ENCODE measurements at regions not wholly inside any gene's neighbourhood (a gene's known extent, or its start where the extent isn't known, plus 50 kb on each side); places are given as distances from the start of the nearest gene placed in this dataset.

DNA sequence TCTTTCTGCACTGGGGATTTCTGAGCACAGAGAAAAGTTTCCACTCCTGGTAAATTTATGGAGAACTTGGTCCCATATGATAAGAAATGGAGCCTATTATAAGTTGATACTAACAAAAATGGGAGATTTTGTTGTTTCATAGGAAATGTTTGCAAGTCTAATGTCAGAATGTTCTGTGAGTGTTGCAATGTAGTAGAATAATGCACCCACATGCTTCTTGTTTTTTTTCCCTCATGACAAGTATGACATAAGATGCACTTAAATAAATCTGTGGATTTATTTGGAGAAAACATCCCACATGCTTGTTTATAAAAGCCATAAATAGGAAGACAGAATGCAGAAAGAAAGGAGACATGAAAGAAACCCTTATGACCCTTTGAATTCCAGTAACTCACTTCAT lies 50.8 kb upstream of the KCNJ6 start:
- Mint-ChIP-seq H3K4me3 (no peak overlapping the region), H3K4me1 (no peaks in the 10 kb centered on the region), H3K9me3 (no peaks in the 10 kb centered on the region), H3K27ac (no peak overlapping the region), H3K36me3 (no peaks in the 10 kb centered on the region), H3K27me3 (no peaks in the 10 kb centered on the region)
- DNase-seq: no peak

DNA sequence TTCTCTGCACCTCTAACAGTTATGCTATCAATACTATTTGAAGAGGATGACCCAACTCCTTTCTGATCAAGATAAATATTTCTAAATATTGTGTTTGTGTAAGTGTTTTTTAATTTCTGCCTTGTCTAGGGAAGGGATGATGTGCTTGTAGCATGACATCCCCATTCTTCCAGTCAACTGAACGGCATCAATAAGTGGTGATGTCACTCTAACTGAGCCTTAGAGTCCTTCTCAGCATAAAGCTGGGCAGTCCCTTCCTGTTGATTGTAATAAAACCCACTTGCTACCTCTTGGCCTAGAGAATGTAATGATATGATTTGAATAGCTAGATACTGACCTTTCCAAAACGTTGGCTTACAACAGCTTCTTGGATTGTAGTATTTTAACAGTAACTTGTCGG lies 52.5 kb upstream of the KCNJ6 start:
- Mint-ChIP-seq H3K27ac (no peak overlapping the region), H3K4me3 (no peak overlapping the region), H3K36me3 (no peaks in the 10 kb centered on the region), H3K9me3 (no peaks in the 10 kb centered on the region), H3K4me1 (no peaks in the 10 kb centered on the region), H3K27me3 (no peaks in the 10 kb centered on the region)
- no peak for DNase-seq

DNA sequence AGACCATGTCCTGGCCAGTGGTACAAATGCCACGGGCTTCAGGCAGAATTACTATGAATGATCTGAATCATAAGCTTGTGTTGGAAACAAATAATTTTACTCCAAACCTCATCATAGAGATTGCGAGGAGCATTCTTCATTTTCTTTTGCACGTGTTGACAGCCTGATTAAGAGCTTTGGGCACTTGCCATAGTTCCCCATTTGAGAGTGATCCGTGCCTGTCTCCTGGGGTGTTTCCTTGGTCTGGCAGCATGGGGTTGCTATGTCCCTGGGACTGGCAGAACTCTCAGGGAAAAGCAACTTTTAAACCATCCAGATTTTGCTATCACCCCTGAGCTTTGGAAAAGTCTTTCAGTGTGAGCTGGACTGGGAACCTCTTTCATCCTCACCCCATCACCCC lies 54.3 kb upstream of the KCNJ6 start:
- no peak overlapping the region for H3K27ac Mint-ChIP-seq
- H3K9me3 Mint-ChIP-seq: no peaks in the 10 kb centered on the region
- H3K4me1 Mint-ChIP-seq: no peaks in the 10 kb centered on the region
- H3K36me3 Mint-ChIP-seq: no peaks in the 10 kb centered on the region
- peaks cover 4% of the 10 kb centered on the region for H3K27me3 Mint-ChIP-seq
- no peak for DNase-seq
- H3K4me3 Mint-ChIP-seq: no peak overlapping the region

DNA sequence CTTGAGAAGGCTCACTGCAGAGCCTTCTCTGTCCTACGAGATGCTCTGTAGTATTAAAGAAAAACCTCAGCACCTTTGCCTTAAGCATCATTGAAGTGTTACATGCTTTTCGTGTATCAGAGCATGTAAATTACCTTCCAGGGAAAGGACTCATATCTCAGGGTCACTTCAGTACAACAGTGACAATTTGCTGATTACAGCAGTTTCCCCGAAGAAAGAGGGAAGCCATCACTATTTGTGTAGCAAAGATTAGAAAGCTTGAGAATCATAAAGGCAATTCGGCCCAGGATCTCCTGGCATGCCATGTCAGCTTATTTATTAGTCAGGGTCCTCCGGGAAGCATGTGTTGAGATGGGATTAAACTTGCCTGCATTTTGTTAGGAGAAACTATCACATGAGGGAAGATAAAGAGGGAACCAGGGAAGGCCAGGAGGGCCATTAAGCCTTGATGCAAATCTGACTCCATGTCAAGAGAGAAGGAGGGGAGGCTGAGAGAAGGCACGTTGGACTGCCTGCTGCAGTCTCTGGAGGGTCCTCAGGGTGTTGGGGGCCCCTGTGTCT lies 55.2 kb upstream of the KCNJ6 start:
- H3K4me1 Mint-ChIP-seq: no peaks in the 10 kb centered on the region
- no peak for DNase-seq
- H3K4me3 Mint-ChIP-seq: no peak overlapping the region
- no peaks in the 10 kb centered on the region for H3K36me3 Mint-ChIP-seq
- no peaks in the 10 kb centered on the region for H3K9me3 Mint-ChIP-seq
- H3K27ac Mint-ChIP-seq: no peak overlapping the region
- H3K27me3 Mint-ChIP-seq: peaks cover 8% of the 10 kb centered on the region

DNA sequence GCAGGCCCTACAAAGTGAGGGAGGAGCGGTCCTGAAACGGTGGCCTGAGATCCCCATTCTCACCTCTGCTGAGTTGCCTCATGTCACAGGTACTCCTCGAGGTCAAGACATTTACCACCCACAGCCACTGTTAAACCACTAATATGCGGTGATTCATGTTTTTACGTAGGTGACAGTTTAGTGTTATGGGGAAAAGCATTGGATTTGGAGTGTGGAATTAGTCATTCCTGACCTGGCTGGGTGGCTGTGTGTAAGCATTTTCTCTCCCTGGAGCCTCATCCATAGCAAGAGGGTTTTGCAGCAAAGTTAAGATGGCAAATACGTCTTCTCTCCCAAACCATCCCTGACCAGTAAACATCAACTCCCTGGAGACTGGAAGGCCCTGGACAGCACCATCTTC lies 57.8 kb upstream of the KCNJ6 start:
- DNase-seq: no peak
- H3K4me3 Mint-ChIP-seq: no peak overlapping the region
- no peaks in the 10 kb centered on the region for H3K36me3 Mint-ChIP-seq
- no peak overlapping the region for H3K27ac Mint-ChIP-seq
- no peaks in the 10 kb centered on the region for H3K4me1 Mint-ChIP-seq
- H3K27me3 Mint-ChIP-seq: peaks cover 8% of the 10 kb centered on the region
- no peaks in the 10 kb centered on the region for H3K9me3 Mint-ChIP-seq

DNA sequence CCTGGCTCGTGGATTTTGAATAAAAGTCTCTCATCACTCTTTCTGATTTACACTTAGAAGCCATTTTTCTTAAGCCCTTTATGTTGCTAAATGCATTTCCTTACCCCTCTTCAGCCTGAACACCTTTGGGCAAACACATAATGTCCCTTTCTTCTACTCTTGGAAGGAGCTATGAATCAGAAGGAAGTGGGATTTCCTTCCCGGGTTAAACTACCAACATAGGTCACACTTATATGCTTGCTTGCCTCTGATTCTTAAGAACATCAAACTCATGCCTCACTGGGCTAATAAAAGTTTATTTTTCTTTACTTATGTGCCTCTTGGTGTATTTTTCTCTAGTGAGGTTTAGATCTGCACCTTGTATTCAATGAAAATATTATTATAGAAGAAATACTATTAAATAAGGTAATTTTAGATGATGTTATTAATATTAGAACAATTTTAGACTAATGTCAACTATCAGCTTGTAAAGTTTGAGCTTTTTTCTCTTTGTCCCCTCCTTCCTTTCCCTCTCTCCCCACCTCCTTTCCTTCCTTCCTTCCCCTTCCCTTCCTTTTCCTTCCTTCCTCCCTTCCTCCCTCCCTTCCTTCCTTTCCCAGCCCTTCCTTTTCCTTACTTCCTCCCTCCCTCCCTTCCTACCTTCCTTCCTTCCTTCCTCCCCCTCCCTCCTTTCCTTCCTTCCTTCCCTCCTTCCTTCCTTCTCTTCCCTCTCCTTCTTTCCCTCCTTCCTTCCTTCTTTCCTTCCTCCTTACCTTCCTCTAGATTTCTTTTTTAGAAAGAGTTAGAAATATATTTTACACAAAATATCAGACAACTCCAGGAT lies 66.5 kb upstream of the KCNJ6 start:
- no peak overlapping the region for H3K27ac Mint-ChIP-seq
- DNase-seq: no peak
- H3K9me3 Mint-ChIP-seq: no peaks in the 10 kb centered on the region
- H3K4me1 Mint-ChIP-seq: no peaks in the 10 kb centered on the region
- H3K4me3 Mint-ChIP-seq: no peak overlapping the region
- peaks cover 5% of the 10 kb centered on the region for H3K27me3 Mint-ChIP-seq
- no peaks in the 10 kb centered on the region for H3K36me3 Mint-ChIP-seq

DNA sequence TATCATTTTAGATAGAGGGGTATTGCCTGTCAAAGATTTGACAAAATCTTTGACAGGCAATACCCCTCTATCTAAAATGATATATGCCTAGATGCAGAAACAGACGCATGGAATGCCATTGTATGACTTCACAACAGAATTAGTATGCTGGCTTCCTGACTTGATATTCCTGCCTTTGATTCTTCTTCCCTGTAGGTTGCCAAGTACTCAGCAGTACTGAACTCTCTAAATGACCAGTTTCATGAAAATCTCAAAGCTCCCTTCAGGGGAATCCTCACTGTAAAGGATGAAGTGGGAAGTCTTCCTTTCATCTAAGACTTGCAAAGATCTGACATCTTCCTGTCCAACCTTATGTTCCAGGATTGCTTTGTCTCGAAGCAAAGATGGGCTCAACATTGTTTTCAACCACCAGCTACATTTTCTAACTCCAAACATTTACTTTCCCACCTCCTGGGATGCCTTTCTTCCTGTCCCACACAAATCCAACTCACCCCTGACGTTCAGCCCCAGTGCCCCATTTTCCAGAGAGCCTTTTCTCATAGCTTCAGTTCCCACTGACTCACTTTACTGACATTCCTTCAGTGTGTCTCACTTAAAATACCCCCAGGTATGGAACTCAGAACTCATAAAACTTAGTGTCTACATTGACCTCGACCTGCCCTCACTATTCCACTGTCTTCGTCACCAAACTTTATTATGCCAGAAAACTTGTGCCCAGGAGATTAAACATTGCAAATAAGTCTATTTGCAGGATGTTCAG lies 67.3 kb upstream of the KCNJ6 start:
- Mint-ChIP-seq H3K4me3 (no peak overlapping the region), H3K27me3 (peaks cover 5% of the 10 kb centered on the region), H3K36me3 (no peaks in the 10 kb centered on the region), H3K4me1 (no peaks in the 10 kb centered on the region), H3K27ac (no peak overlapping the region), H3K9me3 (no peaks in the 10 kb centered on the region)
- DNase-seq: no peak

DNA sequence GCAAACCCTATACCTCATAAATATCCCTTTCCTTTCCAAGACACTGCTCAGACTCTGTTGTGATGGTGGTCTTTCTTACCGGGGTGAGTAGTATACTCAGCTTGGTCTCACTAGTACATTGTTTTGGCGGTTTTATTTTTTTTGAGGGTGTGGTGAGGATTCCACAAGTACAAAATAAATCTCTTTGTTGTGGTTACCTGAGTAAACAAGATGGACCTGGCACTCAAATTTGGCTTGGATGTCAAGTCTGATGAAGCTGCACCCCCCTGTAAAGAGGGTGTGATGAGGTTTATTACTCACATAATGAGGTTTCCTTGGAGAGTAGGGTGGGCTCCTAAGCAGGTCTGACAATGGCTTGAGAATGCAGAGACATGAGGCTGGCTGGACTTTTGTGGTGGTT lies 68.2 kb upstream of the KCNJ6 start:
- H3K36me3 Mint-ChIP-seq: no peaks in the 10 kb centered on the region
- no peak overlapping the region for H3K4me3 Mint-ChIP-seq
- peaks cover 5% of the 10 kb centered on the region for H3K27me3 Mint-ChIP-seq
- H3K27ac Mint-ChIP-seq: no peak overlapping the region
- H3K9me3 Mint-ChIP-seq: no peaks in the 10 kb centered on the region
- H3K4me1 Mint-ChIP-seq: no peaks in the 10 kb centered on the region
- no peak for DNase-seq

DNA sequence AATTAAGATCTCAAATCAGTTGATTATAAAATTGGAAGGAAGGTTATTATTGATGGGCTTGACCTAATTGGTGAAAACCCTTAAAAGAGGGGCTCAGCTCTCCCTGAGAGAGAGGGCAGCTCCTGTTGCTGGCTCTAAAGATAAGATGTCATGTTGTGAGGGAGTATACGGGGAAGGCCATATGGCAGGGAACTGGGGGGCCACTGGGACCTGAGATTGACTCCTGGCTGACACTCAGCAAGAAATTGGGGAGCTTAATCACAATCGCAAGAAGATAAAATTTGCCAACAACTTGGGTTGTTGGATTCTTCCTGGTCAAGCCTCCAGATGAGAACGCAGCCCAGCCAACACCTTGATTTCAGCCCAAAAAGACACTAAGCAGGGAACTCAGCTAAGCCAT lies 69.7 kb upstream of the KCNJ6 start:
- peaks cover 5% of the 10 kb centered on the region for H3K27me3 Mint-ChIP-seq
- no peak for DNase-seq
- H3K36me3 Mint-ChIP-seq: no peaks in the 10 kb centered on the region
- no peaks in the 10 kb centered on the region for H3K9me3 Mint-ChIP-seq
- no peaks in the 10 kb centered on the region for H3K4me1 Mint-ChIP-seq
- H3K27ac Mint-ChIP-seq: no peak overlapping the region
- H3K4me3 Mint-ChIP-seq: no peak overlapping the region

DNA sequence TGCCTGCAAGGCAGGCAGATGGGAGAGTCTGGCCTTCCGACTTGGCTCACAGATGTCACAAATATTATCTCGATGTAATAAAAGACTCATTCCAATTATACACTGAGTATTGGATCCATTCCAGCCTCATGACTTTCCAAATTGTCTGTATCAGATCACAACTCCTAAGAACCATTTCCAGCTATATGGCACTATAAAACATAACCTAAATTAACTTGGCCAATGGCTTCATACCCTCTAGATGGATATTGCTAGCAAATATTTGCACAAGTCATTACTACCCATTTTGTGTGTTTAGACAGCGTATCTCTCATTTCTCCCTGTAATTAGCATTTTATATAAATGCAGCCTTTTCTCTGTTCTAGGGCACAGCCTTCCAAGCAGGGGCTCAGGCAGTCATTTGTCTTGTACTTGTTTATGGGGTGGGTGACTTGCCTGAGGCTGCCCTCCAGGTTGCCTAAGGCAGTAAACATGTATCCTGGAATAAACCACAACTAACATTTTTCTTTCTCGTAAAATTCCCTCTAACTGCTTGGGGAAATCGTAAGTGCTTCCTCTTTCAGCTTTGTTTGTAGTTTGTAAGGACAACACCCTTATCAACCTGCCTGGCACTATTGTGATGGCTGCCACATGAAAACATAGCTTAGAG lies 70.6 kb upstream of the KCNJ6 start:
- no peak for DNase-seq
- Mint-ChIP-seq H3K9me3 (no peaks in the 10 kb centered on the region), H3K4me3 (no peak overlapping the region), H3K27me3 (peaks cover 5% of the 10 kb centered on the region), H3K36me3 (no peaks in the 10 kb centered on the region), H3K4me1 (no peaks in the 10 kb centered on the region), H3K27ac (no peak overlapping the region)

DNA sequence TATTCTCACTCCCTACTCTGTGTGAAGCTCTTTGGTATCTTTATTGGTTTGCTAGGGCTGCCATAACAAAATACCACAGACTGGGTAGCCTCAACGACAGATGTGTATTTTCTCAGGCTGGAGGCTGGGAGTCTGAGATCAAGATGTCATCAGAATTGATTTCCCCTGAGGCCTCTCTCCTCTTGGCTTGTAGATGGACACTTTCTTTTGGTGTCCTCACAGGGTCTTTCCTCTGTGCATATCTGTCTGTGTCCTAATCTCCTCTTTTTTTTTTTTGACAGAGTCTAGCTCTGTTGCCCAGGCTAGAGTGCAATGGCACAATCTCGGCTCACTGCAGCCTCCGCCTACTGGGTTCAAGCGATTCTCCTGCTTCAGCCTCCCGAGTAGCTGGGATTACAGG lies 71.4 kb upstream of the KCNJ6 start:
- no peak for DNase-seq
- H3K4me1 Mint-ChIP-seq: no peaks in the 10 kb centered on the region
- H3K36me3 Mint-ChIP-seq: no peaks in the 10 kb centered on the region
- no peak overlapping the region for H3K4me3 Mint-ChIP-seq
- H3K27ac Mint-ChIP-seq: no peak overlapping the region
- H3K9me3 Mint-ChIP-seq: no peaks in the 10 kb centered on the region
- peaks cover 5% of the 10 kb centered on the region for H3K27me3 Mint-ChIP-seq

DNA sequence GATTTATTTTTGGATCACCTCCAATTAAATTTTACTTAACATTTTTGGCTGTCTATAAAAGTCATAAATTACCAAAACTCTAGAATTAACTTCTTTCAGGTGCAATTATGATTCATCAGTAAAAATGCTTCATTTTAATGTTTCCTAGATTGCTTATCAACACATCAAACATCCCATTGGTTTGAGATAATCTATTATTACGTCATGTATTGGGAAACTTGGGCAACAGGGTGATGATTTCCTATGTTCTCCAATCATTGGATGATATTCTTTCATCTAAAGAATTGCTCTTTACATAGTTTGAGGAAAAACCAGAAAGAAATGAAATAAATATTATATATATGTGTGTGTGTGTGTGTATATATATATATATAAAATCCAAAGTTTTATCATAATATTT lies 76.8 kb upstream of the KCNJ6 start:
- no peak overlapping the region for H3K4me3 Mint-ChIP-seq
- H3K9me3 Mint-ChIP-seq: no peaks in the 10 kb centered on the region
- DNase-seq: no peak
- H3K36me3 Mint-ChIP-seq: no peaks in the 10 kb centered on the region
- H3K27me3 Mint-ChIP-seq: peaks cover 8% of the 10 kb centered on the region
- no peaks in the 10 kb centered on the region for H3K4me1 Mint-ChIP-seq
- H3K27ac Mint-ChIP-seq: no peak overlapping the region

DNA sequence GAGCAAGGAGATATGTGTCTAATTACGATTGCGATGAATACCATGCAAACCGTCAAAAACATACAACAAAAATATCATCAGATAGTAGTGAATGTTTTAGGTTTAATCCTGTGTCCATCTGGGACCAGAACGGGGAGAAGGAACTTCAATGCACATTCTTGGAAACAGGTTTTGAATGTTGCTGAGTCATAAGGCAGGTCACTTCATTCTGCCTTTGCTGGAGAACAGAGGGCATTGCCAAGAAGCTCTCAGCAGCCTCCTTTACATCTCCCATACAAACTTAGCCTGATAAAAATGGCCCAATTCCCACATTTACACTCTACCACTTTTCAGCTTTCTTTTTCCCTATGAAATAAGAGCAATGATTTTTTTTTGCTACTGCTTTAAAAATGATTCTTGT lies 78.0 kb upstream of the KCNJ6 start:
- H3K27ac Mint-ChIP-seq: no peak overlapping the region
- no peak overlapping the region for H3K4me3 Mint-ChIP-seq
- H3K4me1 Mint-ChIP-seq: no peaks in the 10 kb centered on the region
- no peaks in the 10 kb centered on the region for H3K36me3 Mint-ChIP-seq
- H3K9me3 Mint-ChIP-seq: no peaks in the 10 kb centered on the region
- peaks cover 8% of the 10 kb centered on the region for H3K27me3 Mint-ChIP-seq
- no peak for DNase-seq

DNA sequence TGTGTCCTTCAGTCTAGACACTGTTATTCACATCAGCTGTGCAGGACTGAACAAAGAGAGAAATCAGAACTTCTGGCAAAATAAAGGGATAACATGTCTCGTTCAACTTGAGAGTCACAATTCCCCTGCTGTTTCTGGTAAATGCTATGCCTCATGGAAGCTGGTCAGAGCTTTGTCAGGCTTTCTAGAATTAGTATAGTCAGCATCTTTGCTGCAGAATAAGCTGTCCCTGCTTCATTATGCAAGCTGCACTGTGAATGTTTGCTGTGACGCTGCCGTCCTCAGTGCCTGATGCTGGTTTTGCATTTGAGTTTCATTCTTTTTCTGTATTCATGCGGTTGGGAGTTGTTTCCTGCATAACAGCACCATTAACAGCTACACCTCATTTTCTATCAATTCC lies 96.4 kb upstream of the KCNJ6 start:
- DNase-seq: no peak
- H3K4me3 Mint-ChIP-seq: no peak overlapping the region
- no peak overlapping the region for H3K27ac Mint-ChIP-seq
- H3K4me1 Mint-ChIP-seq: no peaks in the 10 kb centered on the region
- H3K36me3 Mint-ChIP-seq: no peaks in the 10 kb centered on the region
- H3K27me3 Mint-ChIP-seq: peaks cover 8% of the 10 kb centered on the region
- H3K9me3 Mint-ChIP-seq: peaks cover 2% of the 10 kb centered on the region

DNA sequence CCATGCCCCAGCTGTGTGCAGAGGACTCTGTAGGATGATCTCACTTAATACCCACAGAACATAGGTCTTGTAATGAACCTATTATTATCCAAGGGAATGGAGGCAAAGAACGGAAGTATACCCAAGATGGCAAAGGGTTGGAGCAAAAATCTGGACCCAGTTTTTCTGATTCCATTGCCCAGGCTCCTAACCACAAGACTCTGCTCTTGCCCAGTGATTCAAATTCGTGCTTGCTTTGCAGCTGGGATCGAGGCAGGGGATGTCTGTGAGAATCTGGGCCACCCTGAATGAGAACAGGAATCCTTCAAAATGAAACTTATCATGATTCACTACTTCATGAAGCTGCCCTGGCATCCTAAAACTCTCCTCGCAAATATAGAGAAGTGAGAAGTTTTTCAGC lies 97.5 kb upstream of the KCNJ6 start:
- H3K4me3 Mint-ChIP-seq: no peak overlapping the region
- DNase-seq: no peak
- H3K27me3 Mint-ChIP-seq: peaks cover 8% of the 10 kb centered on the region
- no peaks in the 10 kb centered on the region for H3K36me3 Mint-ChIP-seq
- no peaks in the 10 kb centered on the region for H3K9me3 Mint-ChIP-seq
- H3K27ac Mint-ChIP-seq: no peak overlapping the region
- no peaks in the 10 kb centered on the region for H3K4me1 Mint-ChIP-seq
